IPS-NIHi7 (cell line): ENCODE measurements at regions not wholly inside any gene's neighbourhood (a gene's known extent, or its start where the extent isn't known, plus 50 kb on each side); places are given as distances from the start of the nearest gene placed in this dataset.
A peak's percentile ranks its signal among the peaks of the same experiment; 100 is the strongest.
"Not testable (repeated sequence)": the region's sequence is repeated elsewhere in the genome, so short reads cannot be mapped to it uniquely, and the experiment has no call there.

Source experiments
- DNase-seq: peaks from one replicate; pipeline ENCODE4 v3.0.0; 2012; ENCODE audit warnings: mixed read lengths; ENCODE audit errors: extremely low spot score

- DNase-seq: no peak
Observed at GRCh38 chr15:60134609-60135008, 130.5 kb downstream of the FOXB1 start.

- DNase-seq: no peak
Observed at GRCh38 chr15:60135961-60136360, 131.8 kb downstream of the FOXB1 start.

- DNase-seq: no peak
Observed at GRCh38 chr15:60137711-60138396, 133.7 kb downstream of the FOXB1 start.

- no peak for DNase-seq
Observed at GRCh38 chr15:60138397-60138968, 134.4 kb downstream of the FOXB1 start.

GRCh38 chr15:60152386-60152785, 148.3 kb downstream of the FOXB1 start:
- DNase-seq: no peak

GRCh38 chr15:60154764-60155325, 150.7 kb downstream of the FOXB1 start:
- no peak for DNase-seq

- no peak for DNase-seq
Observed at GRCh38 chr15:60155661-60156060, 151.6 kb downstream of the FOXB1 start.

- DNase-seq: peak; percentile 22
Observed at GRCh38 chr15:60160909-60161308, 156.8 kb downstream of the FOXB1 start.

GRCh38 chr15:60161704-60162103, 157.6 kb downstream of the FOXB1 start:
- DNase-seq: no peak

GRCh38 chr15:60162251-60162967, 158.3 kb downstream of the FOXB1 start:
- no peak for DNase-seq

- no peak for DNase-seq
Observed at GRCh38 chr15:60162968-60163355, 158.9 kb downstream of the FOXB1 start.

GRCh38 chr15:60165111-60165510, 161.0 kb downstream of the FOXB1 start:
- DNase-seq: no peak

- no peak for DNase-seq
Observed at GRCh38 chr15:60172143-60172542, 168.0 kb downstream of the FOXB1 start.

GRCh38 chr15:60179786-60180391, 175.8 kb downstream of the FOXB1 start:
- peak; percentile 47 for DNase-seq

GRCh38 chr15:60181957-60182356, 177.8 kb downstream of the FOXB1 start:
- not testable (repeated sequence) for DNase-seq

- no peak for DNase-seq
Observed at GRCh38 chr15:60183366-60183765, 179.3 kb downstream of the FOXB1 start.

- DNase-seq: peak; percentile 16
Observed at GRCh38 chr15:60184579-60184978, 180.5 kb downstream of the FOXB1 start.

GRCh38 chr15:60191016-60191415, 186.9 kb downstream of the FOXB1 start:
- no peak for DNase-seq

- DNase-seq: no peak
Observed at GRCh38 chr15:60191821-60192220, 187.7 kb downstream of the FOXB1 start.

GRCh38 chr15:60195611-60196010, 191.5 kb downstream of the FOXB1 start:
- no peak for DNase-seq

- no peak for DNase-seq
Observed at GRCh38 chr15:60204131-60204885, 193.5 kb downstream of the ANXA2 start.

GRCh38 chr15:60208709-60209108, 189.1 kb downstream of the ANXA2 start:
- no peak for DNase-seq
